Liver (tissue), 8 donors: ENCODE measurements at regions not wholly inside any gene's neighbourhood (a gene's known extent, or its start where the extent isn't known, plus 50 kb on each side); places are given as distances from the start of the nearest gene placed in this dataset.

Experiments used
- DNase-seq: peaks from one replicate; pipeline ENCODE4 v3.0.0-alpha.2; 2017; ENCODE audit warnings: low spot score
- H3K27ac ChIP-seq, 2 donors: one replicate each; pipeline ENCODE4 v1.7.0; 2013; ENCODE audit warnings: inconsistent platforms in 2 of 2, low read length in 2 of 2, control low read depth in 1 of 2, low read depth in 1 of 2, mild to moderate bottlenecking in 1 of 2
- H3K27me3 ChIP-seq, 4 donors: one replicate each; pipeline versions ENCODE4 v1.6.1 to v1.7.0; 2013; ENCODE audit warnings: low read length in 3 of 4, inconsistent platforms in 1 of 4, mild to moderate bottlenecking in 1 of 4, moderate library complexity in 1 of 4; ENCODE audit not compliant: control insufficient read depth in 4 of 4, insufficient read depth in 4 of 4
- H3K36me3 ChIP-seq, 4 donors: one replicate each; pipeline versions ENCODE4 v1.6.1 to v1.7.0; 2013; ENCODE audit warnings: low read length in 3 of 4, mild to moderate bottlenecking in 3 of 4, low read depth in 1 of 4, moderate library complexity in 1 of 4; ENCODE audit not compliant: control insufficient read depth in 4 of 4, insufficient read depth in 3 of 4
- H3K4me1 ChIP-seq, 4 donors: one replicate each; pipeline versions ENCODE4 v1.6.1 to v1.7.0; 2013; ENCODE audit warnings: low read length in 3 of 4, mild to moderate bottlenecking in 3 of 4, moderate library complexity in 1 of 4; ENCODE audit not compliant: control insufficient read depth in 4 of 4, insufficient read depth in 4 of 4
- H3K4me3 ChIP-seq, 3 donors: one replicate each; pipeline versions ENCODE4 v1.6.1 to v1.7.0; 2013; ENCODE audit warnings: low read length in 3 of 3, control low read depth in 1 of 3, low read depth in 1 of 3, mild to moderate bottlenecking in 1 of 3
- H3K9ac ChIP-seq, 2 donors: one replicate each; pipeline ENCODE4 v1.7.0; 2013; ENCODE audit warnings: low read length in 2 of 2, mild to moderate bottlenecking in 2 of 2, moderate library complexity in 2 of 2, control low read depth in 1 of 2, low read depth in 1 of 2
- H3K9me3 ChIP-seq, 4 donors: one replicate each; pipeline versions ENCODE4 v1.6.1 to v1.7.0; 2013; ENCODE audit warnings: low read length in 3 of 4; ENCODE audit not compliant: control insufficient read depth in 4 of 4
- ATF3 ChIP-seq: IDR thresholded peaks from 2 replicates; pipeline ENCODE4 v1.6.1; 2016; ENCODE audit warnings: antibody characterized with exemption
- CTCF ChIP-seq: fragments of 150-350 bp; IDR thresholded peaks from 2 replicates; pipeline ENCODE4 v1.5.1; 2017; ENCODE audit warnings: improper control_type of control experiment, low read depth, low read length; ENCODE audit not compliant: missing input control
- EGR1 ChIP-seq, 2 donors: IDR thresholded peaks; 2 replicates each; pipeline ENCODE4 v1.6.1; 2016 to 2018; ENCODE audit warnings: antibody characterized with exemption in 2 of 2, low read depth in 2 of 2
- FOXA1 ChIP-seq: IDR thresholded peaks from 2 replicates; pipeline ENCODE4 v1.6.1; 2016; ENCODE audit warnings: antibody characterized with exemption
- FOXA2 ChIP-seq: IDR thresholded peaks from 2 replicates; pipeline ENCODE4 v1.6.1; 2016; ENCODE audit warnings: antibody characterized with exemption
- GABPA ChIP-seq, 2 donors: IDR thresholded peaks in 1 of 2; conservative IDR thresholded peaks in 1 of 2; 2 replicates each; pipeline ENCODE4 v1.6.1; 2016; ENCODE audit warnings: antibody characterized with exemption in 2 of 2, mild to moderate bottlenecking in 1 of 2, moderate library complexity in 1 of 2
- HNF4A ChIP-seq, 2 donors: conservative IDR thresholded peaks; 2 replicates each; pipeline ENCODE4 v1.6.1; 2016; ENCODE audit warnings: antibody characterized with exemption in 2 of 2, mild to moderate bottlenecking in 2 of 2
- HNF4G ChIP-seq: IDR thresholded peaks from 2 replicates; pipeline ENCODE4 v1.6.1; 2016; ENCODE audit warnings: antibody characterized with exemption
- JUND ChIP-seq, 2 donors: IDR thresholded peaks; 2 replicates each; pipeline ENCODE4 v1.6.1; 2016; ENCODE audit warnings: antibody characterized with exemption in 2 of 2
- MAX ChIP-seq: IDR thresholded peaks from 2 replicates; pipeline ENCODE4 v1.6.1; 2016; ENCODE audit warnings: antibody characterized with exemption
- NR2F2 ChIP-seq: IDR thresholded peaks from 2 replicates; pipeline ENCODE4 v1.6.1; 2016; ENCODE audit warnings: antibody characterized with exemption
- RAD21 ChIP-seq, 2 donors: IDR thresholded peaks; 2 replicates each; pipeline ENCODE4 v1.6.1; 2016; ENCODE audit warnings: antibody characterized with exemption in 2 of 2, mild to moderate bottlenecking in 2 of 2
- REST ChIP-seq: IDR thresholded peaks from 2 replicates; pipeline ENCODE4 v1.6.1; 2016; ENCODE audit warnings: antibody characterized with exemption, mild to moderate bottlenecking
- RXRA ChIP-seq, 2 donors: IDR thresholded peaks; 2 replicates each; pipeline ENCODE4 v1.6.1; 2017 to 2018; ENCODE audit warnings: antibody characterized with exemption in 2 of 2, mild to moderate bottlenecking in 1 of 2
- SP1 ChIP-seq: IDR thresholded peaks from 2 replicates; pipeline ENCODE4 v1.6.1; 2018; ENCODE audit warnings: antibody characterized with exemption, mild to moderate bottlenecking
- TAF1 ChIP-seq: conservative IDR thresholded peaks from 2 replicates; pipeline ENCODE4 v1.6.1; 2016; ENCODE audit warnings: antibody characterized with exemption, mild to moderate bottlenecking
- YY1 ChIP-seq: IDR thresholded peaks from 2 replicates; pipeline ENCODE4 v1.6.1; 2016; ENCODE audit warnings: antibody characterized with exemption, mild to moderate bottlenecking
- ZBTB33 ChIP-seq: IDR thresholded peaks from 2 replicates; pipeline ENCODE4 v1.6.1; 2016; ENCODE audit warnings: antibody characterized with exemption
- WGBS: extraction: QIAGEN DNeasy Blood & Tissue Kit; methylation state at CpG from one replicate; pipeline ENCODE4 v1.1.7; 2013; 5-methylcytosine and 5-hydroxymethylcytosine counted together
- donor health status: healthy.
- donor health status: healthy.
- donor health status: healthy.
- donor health status: healthy.
- donor health status: healthy.

- H3K4me3 ChIP-seq = no peak overlapping the region
- no peak overlapping the region for H3K9ac ChIP-seq
- DNase-seq = no peak
- no peaks in the 10 kb centered on the region for H3K36me3 ChIP-seq
- H3K27ac ChIP-seq = no peak overlapping the region
- H3K9me3 ChIP-seq = no peaks in the 10 kb centered on the region
- no peaks in the 10 kb centered on the region for H3K27me3 ChIP-seq
- TF ChIP-seq RAD21 (IDR thresholded peaks at IDR 0.05) = no peak
- no peak for TF ChIP-seq JUND (IDR thresholded peaks at IDR 0.05)
- TF ChIP-seq GABPA (IDR thresholded peaks at IDR 0.05 in 1 of 2, conservative IDR thresholded peaks at IDR 0.05 in 1 of 2) = no peak
- TF ChIP-seq HNF4A (conservative IDR thresholded peaks at IDR 0.05) = no peak
- TF ChIP-seq SP1 = no peak
- no peak for TF ChIP-seq REST
- TF ChIP-seq FOXA2 = no peak
- TF ChIP-seq HNF4G = no peak
- TF ChIP-seq ZBTB33 = no peak
- TF ChIP-seq RXRA (IDR thresholded peaks at IDR 0.05) = no peak
- no peak for TF ChIP-seq NR2F2
- no peak for TF ChIP-seq ATF3
- TF ChIP-seq TAF1 = no peak
- no peak for TF ChIP-seq EGR1 (IDR thresholded peaks at IDR 0.05; ENCODE audit: low read depth in 2 of 2)
- no peaks in the 10 kb centered on the region for H3K4me1 ChIP-seq
- 81% methylated on average over 1 of the region's 1 CpG for WGBS
Observed at GRCh38 chr7:19623676-19624075, 85.2 kb downstream of the POLR1F start.

- Histone ChIP-seq H3K9ac (no peak overlapping the region), H3K4me1 (no peaks in the 10 kb centered on the region), H3K9me3 (no peaks in the 10 kb centered on the region), H3K36me3 (no peaks in the 10 kb centered on the region), H3K27ac (no peak overlapping the region), H3K4me3 (no peak overlapping the region), H3K27me3 (no peaks in the 10 kb centered on the region)
- no peak for DNase-seq
- 80% methylated on average over 2 of the region's 2 CpGs for WGBS
- TF ChIP-seq SP1 = no peak
- no peak for TF ChIP-seq HNF4G
- TF ChIP-seq EGR1 (IDR thresholded peaks at IDR 0.05; ENCODE audit: low read depth in 2 of 2) = no peak
- no peak for TF ChIP-seq NR2F2
- no peak for TF ChIP-seq TAF1
- no peak for TF ChIP-seq JUND (IDR thresholded peaks at IDR 0.05)
- no peak for TF ChIP-seq MAX
- no peak for TF ChIP-seq FOXA2
- no peak for TF ChIP-seq CTCF
- no peak for TF ChIP-seq RAD21 (IDR thresholded peaks at IDR 0.05)
- no peak for TF ChIP-seq ZBTB33
- no peak for TF ChIP-seq HNF4A (conservative IDR thresholded peaks at IDR 0.05)
- no peak for TF ChIP-seq RXRA (IDR thresholded peaks at IDR 0.05)
- TF ChIP-seq ATF3 = no peak
- TF ChIP-seq GABPA (IDR thresholded peaks at IDR 0.05 in 1 of 2, conservative IDR thresholded peaks at IDR 0.05 in 1 of 2) = no peak
- TF ChIP-seq YY1 = no peak
- no peak for TF ChIP-seq FOXA1
Observed at GRCh38 chr7:19621740-19622139, 87.1 kb downstream of the POLR1F start.
